Loucy (cell line): ENCODE measurements at regions not wholly inside any gene's neighbourhood (a gene's known extent, or its start where the extent isn't known, plus 50 kb on each side); places are given as distances from the start of the nearest gene placed in this dataset.

ENCODE experiments used
- EZH2phosphoT487 ChIP-seq: fragments of 200-600 bp; IDR thresholded peaks from 2 replicates; pipeline ENCODE4 v1.6.1; 2018; ENCODE audit warnings: antibody characterized with exemption, mild to moderate bottlenecking, moderate library complexity, borderline replicate concordance
- TF ChIP-seq, protein P1 (sequence below): fragments of 200-600 bp; sonication (generic); conservative IDR thresholded peaks from 2 replicates; pipeline ENCODE4 v1.5.1; 2014; ENCODE audit warnings: mild to moderate bottlenecking, antibody characterized with exemption, low read length

DNA sequence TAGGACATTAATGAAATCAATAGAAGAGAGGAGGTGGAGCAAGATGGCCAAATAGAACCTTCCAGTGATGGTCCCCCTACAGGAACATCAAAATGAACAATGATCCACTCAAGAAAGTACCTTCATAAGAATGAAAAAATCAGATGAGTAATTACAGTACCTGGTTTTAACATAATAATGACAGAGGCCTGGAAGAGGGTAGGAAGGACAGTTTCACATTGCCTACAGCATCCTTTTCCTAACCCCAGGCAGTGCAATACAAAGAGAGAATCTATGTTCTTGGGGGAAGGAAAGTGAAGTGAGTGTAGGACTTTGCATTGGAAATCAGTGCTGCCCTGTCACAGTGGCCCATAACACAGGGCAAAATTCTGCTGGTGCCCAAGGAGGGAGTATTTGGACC lies 81.2 kb upstream of the SPTLC1 start:
- TF ChIP-seq, protein P1, sequence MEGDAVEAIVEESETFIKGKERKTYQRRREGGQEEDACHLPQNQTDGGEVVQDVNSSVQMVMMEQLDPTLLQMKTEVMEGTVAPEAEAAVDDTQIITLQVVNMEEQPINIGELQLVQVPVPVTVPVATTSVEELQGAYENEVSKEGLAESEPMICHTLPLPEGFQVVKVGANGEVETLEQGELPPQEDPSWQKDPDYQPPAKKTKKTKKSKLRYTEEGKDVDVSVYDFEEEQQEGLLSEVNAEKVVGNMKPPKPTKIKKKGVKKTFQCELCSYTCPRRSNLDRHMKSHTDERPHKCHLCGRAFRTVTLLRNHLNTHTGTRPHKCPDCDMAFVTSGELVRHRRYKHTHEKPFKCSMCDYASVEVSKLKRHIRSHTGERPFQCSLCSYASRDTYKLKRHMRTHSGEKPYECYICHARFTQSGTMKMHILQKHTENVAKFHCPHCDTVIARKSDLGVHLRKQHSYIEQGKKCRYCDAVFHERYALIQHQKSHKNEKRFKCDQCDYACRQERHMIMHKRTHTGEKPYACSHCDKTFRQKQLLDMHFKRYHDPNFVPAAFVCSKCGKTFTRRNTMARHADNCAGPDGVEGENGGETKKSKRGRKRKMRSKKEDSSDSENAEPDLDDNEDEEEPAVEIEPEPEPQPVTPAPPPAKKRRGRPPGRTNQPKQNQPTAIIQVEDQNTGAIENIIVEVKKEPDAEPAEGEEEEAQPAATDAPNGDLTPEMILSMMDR = no peak
- no peak for TF ChIP-seq EZH2phosphoT487
